PC-9 (cell line): ENCODE measurements at regions not wholly inside any gene's neighbourhood (a gene's known extent, or its start where the extent isn't known, plus 50 kb on each side); places are given as distances from the start of the nearest gene placed in this dataset.

Experiments
- CTCF ChIP-seq: fragments of 200-600 bp; sonication (generic); conservative IDR thresholded peaks from 2 replicates; pipeline ENCODE4 v1.6.1; 2017; ENCODE audit warnings: mixed run types, antibody characterized with exemption, mild to moderate bottlenecking, moderate library complexity
- EZH2 ChIP-seq: fragments of 200-600 bp; sonication (generic); IDR thresholded peaks from 2 replicates; pipeline ENCODE4 v1.8.0; 2017; ENCODE audit warnings: antibody characterized with exemption, low read depth

- TF ChIP-seq CTCF (no peak), EZH2 (no peak)
Measured at GRCh38 chr3:111253733-111254132, 182.1 kb downstream of the NECTIN3 start.
